Testis (tissue), 2 donors: ENCODE measurements at regions not wholly inside any gene's neighbourhood (a gene's known extent, or its start where the extent isn't known, plus 50 kb on each side); places are given as distances from the start of the nearest gene placed in this dataset.

Experiments
- POLR2A ChIP-seq: fragments of 450-650 bp; IDR thresholded peaks from one replicate; pipeline ENCODE4 v1.6.1; 2017; ENCODE audit warnings: antibody characterized with exemption, mild to moderate bottlenecking, moderate library complexity
- TF ChIP-seq, protein P1 (sequence below), 3 experiments: fragments of 450-650 bp in 2 of 3; fragments of 200-600 bp in 1 of 3; sonication (generic) in 1 of 3; IDR thresholded peaks; one replicate each; pipeline ENCODE4 v1.5.1; 2016 to 2019; ENCODE audit warnings: antibody characterized with exemption in 3 of 3, mild to moderate bottlenecking in 2 of 3, moderate library complexity in 1 of 3

GRCh38 chr21:22791986-22792560 is 1793.9 kb downstream of the NCAM2 start:
- TF ChIP-seq, protein P1, sequence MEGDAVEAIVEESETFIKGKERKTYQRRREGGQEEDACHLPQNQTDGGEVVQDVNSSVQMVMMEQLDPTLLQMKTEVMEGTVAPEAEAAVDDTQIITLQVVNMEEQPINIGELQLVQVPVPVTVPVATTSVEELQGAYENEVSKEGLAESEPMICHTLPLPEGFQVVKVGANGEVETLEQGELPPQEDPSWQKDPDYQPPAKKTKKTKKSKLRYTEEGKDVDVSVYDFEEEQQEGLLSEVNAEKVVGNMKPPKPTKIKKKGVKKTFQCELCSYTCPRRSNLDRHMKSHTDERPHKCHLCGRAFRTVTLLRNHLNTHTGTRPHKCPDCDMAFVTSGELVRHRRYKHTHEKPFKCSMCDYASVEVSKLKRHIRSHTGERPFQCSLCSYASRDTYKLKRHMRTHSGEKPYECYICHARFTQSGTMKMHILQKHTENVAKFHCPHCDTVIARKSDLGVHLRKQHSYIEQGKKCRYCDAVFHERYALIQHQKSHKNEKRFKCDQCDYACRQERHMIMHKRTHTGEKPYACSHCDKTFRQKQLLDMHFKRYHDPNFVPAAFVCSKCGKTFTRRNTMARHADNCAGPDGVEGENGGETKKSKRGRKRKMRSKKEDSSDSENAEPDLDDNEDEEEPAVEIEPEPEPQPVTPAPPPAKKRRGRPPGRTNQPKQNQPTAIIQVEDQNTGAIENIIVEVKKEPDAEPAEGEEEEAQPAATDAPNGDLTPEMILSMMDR (IDR thresholded peaks at IDR 0.05): peak; percentile 52 to 93 (median 53)
- no peak for TF ChIP-seq POLR2A
